PC-9 (cell line): ENCODE measurements at regions not wholly inside any gene's neighbourhood (a gene's known extent, or its start where the extent isn't known, plus 50 kb on each side); places are given as distances from the start of the nearest gene placed in this dataset.
"Not testable (repeated sequence)": the region's sequence is repeated elsewhere in the genome, so short reads cannot be mapped to it uniquely, and the experiment has no call there.

ENCODE experiments used
- BruUV-seq: library from RNA; stranded (reverse); fragments of 400-500 nt; replicated peaks from 2 replicates; lab custom pipeline; 2021; lab: Mats Ljungman, UMichigan
- CTCF ChIA-PET: fragments of 300-600 bp; sonication (Branson Sonifier 250); formaldehyde crosslinking; loops from one replicate; lab custom pipeline; 2022; ENCODE audit warnings: antibody characterized with exemption; lab: Charles Lee
- POLR2A ChIA-PET: fragments of 300-600 bp; sonication (Branson Sonifier 250); formaldehyde crosslinking; loops from one replicate; lab custom pipeline; 2022; ENCODE audit warnings: antibody characterized with exemption; ENCODE audit not compliant: unreplicated experiment; lab: Charles Lee
- DNase-seq, 2 experiments: peaks; one replicate each; pipeline versions ENCODE4 v3.0.0 to v3.0.0-alpha.2; 2015 to 2022; ENCODE audit warnings: mixed read lengths in 1 of 2
- H2AFZ ChIP-seq: fragments of 200-600 bp; sonication (generic); 2 replicates; pipeline ENCODE4 v1.8.1; 2017; ENCODE audit warnings: antibody characterized with exemption
- H3F3A ChIP-seq: fragments of 200-600 bp; sonication (generic); 2 replicates; pipeline ENCODE4 v1.8.1; 2017; ENCODE audit warnings: antibody characterized with exemption, mild to moderate bottlenecking, low read depth; ENCODE audit not compliant: insufficient read depth
- H3K27ac ChIP-seq: fragments of 200-600 bp; sonication (generic); 2 replicates; pipeline ENCODE4 v1.6.1; 2016; ENCODE audit warnings: mixed run types
- H3K27me3 ChIP-seq: fragments of 200-600 bp; sonication (generic); 2 replicates; pipeline ENCODE4 v1.6.1; 2016; ENCODE audit warnings: low read depth, mixed run types; ENCODE audit not compliant: insufficient read depth
- H3K36me3 ChIP-seq: fragments of 200-600 bp; sonication (generic); 2 replicates; pipeline ENCODE4 v1.6.1; 2016; ENCODE audit warnings: low read depth, mixed run types
- H3K4me1 ChIP-seq: fragments of 200-600 bp; sonication (generic); replicated peaks from 2 replicates; pipeline ENCODE4 v1.6.1; 2016; ENCODE audit warnings: mixed run types; ENCODE audit not compliant: insufficient read depth
- H3K4me2 ChIP-seq: fragments of 200-600 bp; sonication (generic); 2 replicates; pipeline ENCODE4 v1.6.1; 2017; ENCODE audit warnings: mixed run types
- H3K4me3 ChIP-seq: fragments of 200-600 bp; sonication (generic); 2 replicates; pipeline ENCODE4 v1.6.1; 2016; ENCODE audit warnings: mixed run types
- H3K79me2 ChIP-seq: fragments of 200-600 bp; sonication (generic); 2 replicates; pipeline ENCODE4 v1.6.1; 2017; ENCODE audit warnings: low read depth, mixed run types
- H3K9me2 ChIP-seq: fragments of 200-600 bp; sonication (generic); 2 replicates; pipeline ENCODE4 v1.8.1; 2017; ENCODE audit warnings: mild to moderate bottlenecking; ENCODE audit not compliant: insufficient read depth
- H3K9me3 ChIP-seq: fragments of 200-600 bp; sonication (generic); 2 replicates; pipeline ENCODE4 v1.8.1; 2016; ENCODE audit warnings: low read depth; ENCODE audit not compliant: insufficient read depth
- H4K20me1 ChIP-seq: fragments of 200-600 bp; sonication (generic); 2 replicates; pipeline ENCODE4 v1.8.1; 2017; ENCODE audit not compliant: insufficient read depth
- CTCF ChIP-seq: fragments of 200-600 bp; sonication (generic); conservative IDR thresholded peaks from 2 replicates; pipeline ENCODE4 v1.6.1; 2017; ENCODE audit warnings: mixed run types, antibody characterized with exemption, mild to moderate bottlenecking, moderate library complexity
- EZH2 ChIP-seq: fragments of 200-600 bp; sonication (generic); IDR thresholded peaks from 2 replicates; pipeline ENCODE4 v1.8.0; 2017; ENCODE audit warnings: antibody characterized with exemption, low read depth
- intact Hi-C: fragments of 100-400 bp; cut with micrococcal nuclease; formaldehyde crosslinking; loops from one replicate; pipeline ENCODE4 v1.10.0; 2022; ENCODE audit not compliant: unreplicated experiment

GRCh38 chrX:125605145-125605544 lies 285.5 kb downstream of the TEX13C start:
- Histone ChIP-seq H3K9me2 (no peaks in the 10 kb centered on the region), H2AFZ (no peak overlapping the region), H3K79me2 (no peaks in the 10 kb centered on the region), H4K20me1 (0 out of 2 replicates have a peak, but pooled peaks cover 3% of the 10 kb centered on the region), H3K27ac (no peak overlapping the region), H3K4me2 (no peak overlapping the region), H3K9me3 (no peaks in the 10 kb centered on the region), H3F3A (no peaks in the 10 kb centered on the region), H3K4me1 (no peaks in the 10 kb centered on the region), H3K27me3 (no peaks in the 10 kb centered on the region), H3K4me3 (no peak overlapping the region), H3K36me3 (no peaks in the 10 kb centered on the region)
- no TSS peak for BruUV-seq
- TF ChIP-seq CTCF (no peak), EZH2 (no peak)
- DNase-seq: no peak
- POLR2A ChIA-PET: no interaction called here
- intact Hi-C loops: no loop called here
- CTCF ChIA-PET: no interaction called here

GRCh38 chrX:125614591-125615343 lies 295.1 kb downstream of the TEX13C start:
- H3K27me3 ChIP-seq, BruUV-seq, H3K36me3 ChIP-seq, DNase-seq, CTCF ChIA-PET, POLR2A ChIA-PET, intact Hi-C loops, H3K79me2 ChIP-seq, H3K9me2 ChIP-seq, H2AFZ ChIP-seq, H3K9me3 ChIP-seq, H3K4me1 ChIP-seq, H3K27ac ChIP-seq, H3F3A ChIP-seq, H4K20me1 ChIP-seq: not testable (repeated sequence)
- Histone ChIP-seq H3K4me3 (peak overlapping the region; percentile 40; the same call in 1 of the 2 replicates), H3K4me2 (peak overlapping the region; percentile 35)

- H3K36me3 ChIP-seq: no peaks in the 10 kb centered on the region
- ChIA-PET POLR2A (no interaction called here), CTCF (no interaction called here)
- intact Hi-C loops: no loop called here
- H3K4me3 ChIP-seq: no peak overlapping the region
- H2AFZ ChIP-seq: no peak overlapping the region
- H4K20me1 ChIP-seq: no peaks in the 10 kb centered on the region
- H3K27ac ChIP-seq: no peak overlapping the region
- DNase-seq: no peak
- no peaks in the 10 kb centered on the region for H3F3A ChIP-seq
- no TSS peak for BruUV-seq
- no peak for TF ChIP-seq EZH2
- TF ChIP-seq CTCF: no peak
- 0 out of 2 replicates have a peak, but pooled peaks cover 16% of the 10 kb centered on the region for H3K9me2 ChIP-seq
- H3K27me3 ChIP-seq: no peaks in the 10 kb centered on the region
- H3K4me1 ChIP-seq: no peaks in the 10 kb centered on the region
- no peaks in the 10 kb centered on the region for H3K9me3 ChIP-seq
- H3K79me2 ChIP-seq: no peaks in the 10 kb centered on the region
- H3K4me2 ChIP-seq: no peak overlapping the region
These were observed 301.3 kb downstream of the TEX13C start for GRCh38 chrX:125620715-125621587.
